ENCODE measurements at regions not wholly inside any gene's neighbourhood (a gene's known extent, or its start where the extent isn't known, plus 50 kb on each side); places are given as distances from the start of the nearest gene placed in this dataset.
A peak's percentile ranks its signal among the peaks of the same experiment; 100 is the strongest.

- no peak for DNase-seq (ENCODE audit: low read depth in 1 of 2, low spot score in 1 of 2)
Observed at GRCh38 chr21:27756191-27756590, 789.3 kb upstream of the ADAMTS5 start.

- no peak for DNase-seq (ENCODE audit: low read depth in 1 of 2, low spot score in 1 of 2)
Observed at GRCh38 chr21:27743971-27744564, 777.2 kb upstream of the ADAMTS5 start.

DNA sequence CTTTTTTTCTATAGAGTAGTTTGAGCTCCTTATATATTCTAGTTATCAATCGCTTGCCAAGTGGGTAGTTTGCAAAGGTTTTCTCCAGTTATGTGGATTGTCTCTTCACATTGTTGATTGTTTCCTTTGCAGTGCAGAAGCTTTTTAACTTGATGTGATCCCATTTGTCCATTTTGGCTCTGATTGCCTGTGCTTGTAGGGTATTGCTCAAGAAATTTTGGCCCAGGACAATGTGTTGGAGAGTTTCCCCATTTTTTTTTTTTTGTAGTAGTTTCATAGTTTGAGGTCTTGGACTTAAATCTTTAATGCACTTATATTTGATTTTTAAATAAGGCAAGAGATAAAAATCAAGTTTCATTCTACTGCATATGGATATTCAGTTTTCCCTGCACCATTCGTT, 774.8 kb upstream of the ADAMTS5 start:
- no peak for DNase-seq (ENCODE audit: low read depth in 1 of 2, low spot score in 1 of 2)

DNA sequence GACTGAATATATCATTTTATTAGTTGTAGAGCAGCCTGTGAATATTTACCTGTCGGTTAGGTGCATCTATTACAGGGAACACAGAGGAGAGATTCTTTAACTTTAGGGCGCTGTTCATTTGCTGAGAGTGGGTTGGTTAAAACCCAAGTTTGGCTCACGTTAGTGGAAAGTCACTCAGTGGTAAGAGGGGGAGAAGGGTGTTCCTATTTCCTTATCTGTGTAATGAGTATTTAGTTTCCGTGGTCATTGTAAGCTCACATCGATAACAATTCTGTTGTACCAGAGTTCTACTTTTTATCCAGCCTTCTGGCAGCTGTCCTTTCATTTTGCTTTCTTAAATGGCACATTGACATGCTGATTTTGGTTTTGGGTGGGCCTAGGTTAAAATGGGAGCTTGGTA, 773.2 kb upstream of the ADAMTS5 start:
- no peak for DNase-seq (ENCODE audit: low read depth in 1 of 2, low spot score in 1 of 2)

DNA sequence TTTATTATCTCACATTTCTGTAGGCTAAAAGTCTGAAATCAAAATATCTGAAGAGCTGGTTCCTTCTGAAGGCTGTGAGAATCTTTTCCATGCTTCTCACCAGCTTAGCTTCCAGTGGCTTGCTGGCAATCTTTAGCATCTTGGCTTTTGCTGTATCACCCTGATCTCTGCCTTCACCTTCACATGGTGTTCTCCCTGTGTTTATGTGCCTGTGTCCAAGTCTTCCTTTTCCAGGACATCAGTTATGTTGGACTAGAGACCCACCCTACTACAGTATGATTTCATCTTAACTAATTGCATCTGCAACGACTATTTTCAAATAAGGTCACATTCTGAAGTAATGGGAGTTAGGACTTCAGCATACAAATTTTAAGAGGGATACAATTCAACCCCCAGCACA, 772.3 kb upstream of the ADAMTS5 start:
- no peak for DNase-seq (ENCODE audit: low read depth in 1 of 2, low spot score in 1 of 2)

GRCh38 chr21:27735699-27736098, 768.8 kb upstream of the ADAMTS5 start:
- no peak for DNase-seq (ENCODE audit: low read depth in 1 of 2, low spot score in 1 of 2)

DNA sequence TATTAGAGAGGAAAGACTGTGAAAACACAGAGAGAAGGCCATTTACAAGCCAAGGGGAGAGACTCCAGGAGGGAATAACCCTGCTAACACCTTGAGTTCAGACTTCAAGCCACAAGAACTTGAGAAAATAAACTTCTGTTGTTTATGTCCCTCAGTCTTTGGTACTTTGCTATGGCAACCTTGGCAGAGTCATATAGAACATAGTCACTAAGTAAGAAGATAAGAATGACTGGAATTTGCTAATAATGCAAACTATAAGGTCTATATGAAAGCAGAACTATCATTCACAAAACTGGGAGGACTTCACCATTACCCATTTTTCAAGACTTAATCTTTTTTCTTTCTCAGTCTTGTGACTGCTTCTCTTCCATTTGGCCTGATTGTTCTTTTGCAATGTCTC, 767.3 kb upstream of the ADAMTS5 start:
- no peak for DNase-seq (ENCODE audit: low read depth in 1 of 2, low spot score in 1 of 2)

DNA sequence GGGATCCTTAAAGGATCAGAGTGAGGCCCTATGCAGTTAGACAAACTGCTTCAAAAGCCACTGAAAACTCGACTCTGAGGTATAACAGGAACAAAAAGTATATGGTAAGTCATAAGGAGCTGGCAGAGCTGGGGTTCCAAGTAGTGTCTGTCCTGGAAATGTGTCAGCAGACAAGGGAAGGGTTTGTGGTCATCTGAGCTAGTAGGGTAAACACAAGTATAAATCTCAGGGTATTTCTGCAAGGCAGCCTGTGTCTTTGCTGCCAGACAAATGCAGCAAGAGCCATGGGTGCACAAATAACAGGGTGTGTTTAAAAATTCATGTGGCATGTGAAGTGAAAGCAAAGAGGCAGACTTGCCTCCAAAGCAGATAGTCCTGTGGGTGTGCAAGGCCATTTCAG, 759.0 kb upstream of the ADAMTS5 start:
- no peak for DNase-seq (ENCODE audit: low read depth in 1 of 2, low spot score in 1 of 2)

- DNase-seq (ENCODE audit: low read depth in 1 of 2, low spot score in 1 of 2), result no peak
Observed at GRCh38 chr21:27722095-27722494, 755.2 kb upstream of the ADAMTS5 start.

DNA sequence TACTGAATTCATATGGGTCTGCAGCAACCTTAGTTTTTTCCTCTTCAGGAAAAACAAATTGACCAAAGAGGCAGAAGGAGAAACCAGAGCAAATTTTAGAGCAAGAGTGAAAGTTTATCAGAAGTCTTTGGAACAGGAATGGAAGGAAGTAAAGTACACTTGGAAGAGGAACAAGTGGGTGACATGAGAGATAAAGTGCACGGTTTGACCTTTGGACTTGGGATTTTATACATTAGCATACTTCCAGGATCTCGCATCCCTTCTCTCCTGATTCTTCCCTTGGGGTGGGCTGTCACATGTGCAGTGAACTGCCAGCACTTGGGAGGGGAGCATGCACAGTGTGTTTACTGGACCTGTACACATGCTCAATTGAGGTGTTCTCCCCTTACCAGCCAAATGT, 754.8 kb upstream of the ADAMTS5 start:
- DNase-seq (ENCODE audit: low read depth in 1 of 2, low spot score in 1 of 2), result no peak

DNA sequence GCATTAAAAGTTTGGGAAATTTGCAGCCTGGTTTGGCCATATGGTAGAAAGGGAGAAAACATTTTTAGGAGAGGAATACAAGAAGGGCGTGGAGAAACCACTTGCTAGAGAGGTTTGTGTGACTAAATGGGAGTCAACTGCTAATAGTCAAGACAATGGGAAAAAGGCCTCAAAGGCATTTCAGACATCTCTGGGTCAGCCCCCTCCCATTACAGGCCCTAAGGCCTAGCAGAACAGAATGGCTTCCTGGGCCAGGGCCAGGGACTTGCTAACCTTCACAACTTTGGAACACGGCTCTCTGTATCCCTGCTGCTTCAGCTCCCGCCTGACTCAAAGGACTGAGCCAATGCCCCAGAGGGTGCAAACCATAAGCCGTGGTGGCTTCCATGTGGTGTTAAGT, 752.3 kb upstream of the ADAMTS5 start:
- DNase-seq (ENCODE audit: low read depth in 1 of 2, low spot score in 1 of 2), result no peak

GRCh38 chr21:27715131-27715530, 748.2 kb upstream of the ADAMTS5 start:
- no peak for DNase-seq (ENCODE audit: low read depth in 1 of 2, low spot score in 1 of 2)

GRCh38 chr21:27713154-27714109, 746.5 kb upstream of the ADAMTS5 start:
- no peak for DNase-seq (ENCODE audit: low read depth in 1 of 2, low spot score in 1 of 2)

DNA sequence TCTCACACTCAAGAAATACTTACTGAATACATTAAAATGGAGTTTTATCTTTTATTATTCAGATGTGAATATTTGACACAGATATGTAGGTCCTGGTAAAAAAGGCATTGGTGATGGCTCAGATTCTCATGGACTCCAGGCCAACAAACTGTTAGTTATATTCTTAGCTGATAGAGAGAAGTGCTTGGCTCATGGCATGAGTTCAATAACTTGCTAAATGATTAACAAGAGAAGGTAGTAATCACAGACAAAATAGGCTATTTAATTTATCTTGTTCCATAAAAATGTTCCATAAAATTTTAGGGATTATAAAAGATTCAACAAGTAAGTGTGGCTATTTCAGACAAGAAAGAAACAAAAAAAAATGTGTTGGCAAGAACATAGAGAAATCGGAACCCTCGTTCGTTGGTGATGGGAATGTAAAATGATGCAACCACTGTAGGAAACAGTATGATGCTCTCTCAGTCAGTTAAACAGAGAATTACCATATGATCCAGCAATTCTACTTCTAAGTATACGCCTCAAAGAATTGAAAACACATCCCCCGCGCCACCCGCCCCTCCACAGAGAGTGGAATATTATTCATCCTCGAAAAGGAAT, 737.8 kb upstream of the ADAMTS5 start:
- no peak for DNase-seq (ENCODE audit: low read depth in 1 of 2, low spot score in 1 of 2)

DNA sequence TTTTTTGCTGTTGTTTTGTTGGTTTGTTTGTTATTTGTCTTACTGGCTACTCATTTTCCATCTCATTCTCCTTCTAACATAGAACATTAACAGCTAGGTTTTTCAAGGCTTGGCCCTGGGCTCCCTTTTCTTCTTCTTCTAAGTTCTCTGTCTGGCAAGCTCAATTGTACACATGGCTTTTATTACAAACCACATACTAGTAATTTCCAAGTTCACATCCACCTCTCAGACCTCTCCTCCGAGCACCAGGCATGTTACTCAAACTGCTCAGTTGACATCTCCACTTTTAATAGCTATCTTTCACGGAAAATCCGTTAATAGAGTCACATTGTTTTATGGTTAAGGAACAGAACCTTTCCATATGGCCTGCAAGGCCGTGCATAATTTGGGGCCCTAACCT, 736.9 kb upstream of the ADAMTS5 start:
- DNase-seq (ENCODE audit: low read depth in 1 of 2, low spot score in 1 of 2), result no peak

GRCh38 chr21:27700974-27701614, 734.2 kb upstream of the ADAMTS5 start:
- peak in 1 of 2 donors; percentile 5 for DNase-seq (ENCODE audit: low read depth in 1 of 2, low spot score in 1 of 2)

DNA sequence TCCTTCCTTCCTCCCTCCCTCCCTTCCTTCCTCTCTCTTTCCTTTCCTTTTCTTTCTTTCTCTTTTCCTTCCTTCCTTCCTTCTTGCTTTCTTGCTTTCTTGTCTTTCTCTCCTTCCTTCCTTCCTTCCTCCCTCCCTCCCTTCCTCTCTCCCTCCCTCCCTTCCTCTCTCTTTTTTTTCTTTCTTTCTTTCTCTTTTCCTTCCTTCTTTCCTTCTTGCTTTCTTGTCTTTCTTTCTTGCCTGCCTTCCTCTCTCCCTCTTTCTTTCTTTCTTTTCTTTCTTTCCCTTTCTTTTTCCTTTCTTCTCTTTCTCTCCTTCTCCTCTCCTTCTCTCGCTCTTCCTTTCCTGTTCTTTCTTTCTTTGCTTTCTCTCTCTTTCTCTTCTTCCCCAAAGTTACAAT, 728.4 kb upstream of the ADAMTS5 start:
- no peak for DNase-seq (ENCODE audit: low read depth in 1 of 2, low spot score in 1 of 2)

- no peak for DNase-seq (ENCODE audit: low read depth in 1 of 2, low spot score in 1 of 2)
Observed at GRCh38 chr21:27694667-27695066, 727.8 kb upstream of the ADAMTS5 start.

- no peak for DNase-seq (ENCODE audit: low read depth in 1 of 2, low spot score in 1 of 2)
Observed at GRCh38 chr21:27693376-27693775, 726.5 kb upstream of the ADAMTS5 start.

DNA sequence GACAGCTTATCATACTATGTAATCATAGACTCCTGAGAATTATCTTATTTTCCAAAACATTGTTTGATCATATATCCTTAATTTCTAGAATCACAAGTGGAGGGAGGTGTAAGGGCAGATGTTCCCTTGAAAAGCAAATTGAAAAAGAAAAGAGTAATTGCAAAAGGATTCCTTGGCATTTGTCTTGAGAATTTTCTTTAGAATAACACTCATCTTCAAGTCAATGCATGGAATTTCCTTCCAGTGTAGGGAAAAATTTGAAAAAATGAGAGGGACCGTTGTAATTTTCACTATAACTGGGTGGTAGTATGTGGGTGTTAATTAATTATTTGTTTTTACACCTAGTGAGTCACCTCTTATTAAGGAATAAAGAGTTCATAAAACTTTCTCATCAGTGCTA, 724.6 kb upstream of the ADAMTS5 start:
- DNase-seq (ENCODE audit: low read depth in 1 of 2, low spot score in 1 of 2), result no peak

DNA sequence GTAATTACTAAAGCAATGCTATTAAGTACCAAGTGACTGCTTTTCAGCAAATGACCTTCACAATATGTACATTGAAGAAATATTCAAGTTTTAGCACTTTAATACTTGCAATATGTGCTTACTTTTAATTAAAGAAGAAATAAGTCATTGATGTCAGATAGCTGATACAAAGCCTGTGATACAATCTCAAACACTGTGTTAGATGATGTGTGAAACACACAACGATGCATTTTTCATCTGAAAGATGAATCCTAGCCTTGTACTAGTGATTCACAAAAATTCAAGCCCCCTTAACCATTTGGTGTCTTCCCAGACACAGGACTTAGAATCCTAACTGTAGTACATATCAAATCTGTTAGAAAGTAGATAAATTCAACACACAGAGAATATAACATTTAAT, 724.1 kb upstream of the ADAMTS5 start:
- no peak for DNase-seq (ENCODE audit: low read depth in 1 of 2, low spot score in 1 of 2)

DNA sequence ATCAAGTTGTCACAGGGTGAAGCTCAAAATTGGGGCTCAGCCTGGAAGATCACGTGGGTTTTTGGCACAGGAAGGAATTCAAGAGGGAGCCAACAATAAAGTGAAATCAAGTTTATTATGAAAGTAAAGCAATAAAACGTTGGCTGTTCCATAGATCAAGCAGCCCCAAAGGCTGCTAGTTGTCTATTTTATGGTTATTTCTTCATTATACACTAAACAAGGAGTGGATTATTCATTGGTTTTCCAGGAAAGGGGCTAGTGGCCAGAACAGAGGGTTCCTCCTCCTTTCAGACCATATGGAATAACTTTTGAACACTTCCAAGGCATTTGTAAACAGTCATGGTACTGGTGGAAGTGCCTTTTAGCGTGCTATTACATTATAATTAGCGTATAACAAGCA, 723.5 kb upstream of the ADAMTS5 start:
- no peak for DNase-seq (ENCODE audit: low read depth in 1 of 2, low spot score in 1 of 2)
